ENCODE measurements at regions not wholly inside any gene's neighbourhood (a gene's known extent, or its start where the extent isn't known, plus 50 kb on each side); places are given as distances from the start of the nearest gene placed in this dataset.
"Not testable (repeated sequence)": the region's sequence is repeated elsewhere in the genome, so short reads cannot be mapped to it uniquely, and the experiment has no call there.

GRCh38 chr12:60234611-60235195 is 638.9 kb downstream of the SLC16A7 start:
- TF ChIP-seq POLR2A, CTCF (IDR thresholded peaks at IDR 0.05): not testable (repeated sequence)
